Activated CD4-positive, alpha-beta T cell treated with anti-CD3 and anti-CD28 coated beads, Interleukin-2, amount 10 ng/mL, durations not matched to agents 24 days and 14 days (primary cell): ENCODE measurements at regions not wholly inside any gene's neighbourhood (a gene's known extent, or its start where the extent isn't known, plus 50 kb on each side); places are given as distances from the start of the nearest gene placed in this dataset.
"Not testable (repeated sequence)": the region's sequence is repeated elsewhere in the genome, so short reads cannot be mapped to it uniquely, and the experiment has no call there.

Experiments
- DNase-seq: peaks from one replicate; pipeline ENCODE4 v3.0.0; 2022
- H3K27ac Mint-ChIP-seq: one replicate; pipeline ENCODE4 v1.8.0; 2022; ENCODE audit warnings: mild to moderate bottlenecking, mixed read lengths
- H3K27me3 Mint-ChIP-seq: one replicate; pipeline ENCODE4 v1.8.0; 2022; ENCODE audit warnings: mixed read lengths
- H3K36me3 Mint-ChIP-seq: one replicate; pipeline ENCODE4 v1.8.0; 2022; ENCODE audit warnings: low read depth, mild to moderate bottlenecking, mixed read lengths
- H3K4me1 Mint-ChIP-seq: one replicate; pipeline ENCODE4 v1.8.0; 2021; ENCODE audit warnings: mixed read lengths
- H3K4me3 Mint-ChIP-seq: one replicate; pipeline ENCODE4 v1.8.0; 2022; ENCODE audit warnings: mild to moderate bottlenecking, moderate library complexity, mixed read lengths
- H3K9me3 Mint-ChIP-seq: one replicate; pipeline ENCODE4 v1.8.0; 2021; ENCODE audit warnings: mixed read lengths
- intact Hi-C: fragments of 100-400 bp; cut with micrococcal nuclease; formaldehyde crosslinking; loops from one replicate; pipeline ENCODE4 v1.15.1; 2023

DNA sequence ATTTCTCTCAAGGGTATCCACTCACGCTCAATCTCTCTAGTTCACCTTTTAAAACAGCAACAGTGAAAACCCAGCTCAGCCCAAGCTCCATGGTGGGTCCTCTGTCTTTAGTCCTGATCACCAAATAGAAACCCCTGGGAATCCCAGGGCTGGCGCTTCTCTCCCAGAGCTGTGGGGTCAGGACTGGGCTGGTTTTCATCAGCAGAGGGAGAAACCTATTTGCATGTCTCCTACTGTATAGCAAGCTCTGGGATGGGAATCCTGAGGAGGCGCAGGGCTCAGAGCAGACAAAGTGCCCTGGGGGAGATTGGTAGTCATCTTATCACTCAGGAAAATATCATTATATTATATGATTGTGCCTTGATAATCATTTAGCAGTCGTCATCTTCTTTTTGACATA, 843.1 kb downstream of the TMEM121 start:
- H3K4me1 Mint-ChIP-seq, result peaks cover 23% of the 10 kb centered on the region
- intact Hi-C loops, H3K4me3 Mint-ChIP-seq, H3K27ac Mint-ChIP-seq, H3K9me3 Mint-ChIP-seq, DNase-seq, H3K36me3 Mint-ChIP-seq: not testable (repeated sequence)
- H3K27me3 Mint-ChIP-seq, result peaks cover 17% of the 10 kb centered on the region

DNA sequence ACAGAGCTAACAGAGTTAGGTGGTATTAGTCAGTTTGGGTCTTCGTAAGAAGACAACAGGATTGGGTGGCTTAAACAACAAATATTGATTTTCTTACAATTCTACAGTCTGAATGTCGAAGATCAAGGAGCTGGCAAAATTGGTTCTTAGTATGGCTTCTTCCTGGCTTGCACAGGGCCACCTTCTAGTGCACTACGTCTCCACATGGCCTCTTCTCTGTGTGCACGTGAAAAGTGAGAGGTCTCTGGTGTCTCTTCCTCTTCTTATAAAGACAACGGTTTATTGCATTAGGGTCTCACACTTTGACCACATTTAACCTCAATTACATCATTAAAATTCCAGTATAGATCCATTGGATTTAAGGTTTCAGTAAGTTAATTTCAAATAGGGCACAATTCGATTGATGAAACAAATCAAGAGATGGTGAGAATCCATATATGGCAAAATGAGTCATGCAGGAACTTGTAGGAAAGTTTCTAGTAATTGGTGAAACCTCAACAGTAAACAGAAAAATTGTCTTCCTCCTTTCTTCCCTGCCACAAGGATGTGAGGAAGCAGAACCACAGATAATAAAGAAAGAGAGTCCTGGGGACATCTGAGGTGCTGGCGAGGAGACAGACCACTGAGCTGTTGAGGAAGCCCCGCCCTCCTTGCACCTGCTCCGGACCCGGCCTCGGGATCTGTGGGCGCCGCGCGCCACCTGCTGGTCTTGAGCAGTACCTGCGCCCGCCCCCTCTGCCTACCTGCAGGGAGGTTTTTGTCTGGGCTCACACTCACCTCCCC, 846.7 kb downstream of the TMEM121 start:
- H3K36me3 Mint-ChIP-seq, result no peaks in the 10 kb centered on the region
- peaks cover 8% of the 10 kb centered on the region for H3K27me3 Mint-ChIP-seq
- intact Hi-C loops, result no loop called here
- peaks cover 27% of the 10 kb centered on the region for H3K4me1 Mint-ChIP-seq
- peak; percentile 94 for DNase-seq
- H3K27ac Mint-ChIP-seq, result peak overlapping the region; percentile 59
- no peaks in the 10 kb centered on the region for H3K9me3 Mint-ChIP-seq
- peak overlapping the region; percentile 76 for H3K4me3 Mint-ChIP-seq

DNA sequence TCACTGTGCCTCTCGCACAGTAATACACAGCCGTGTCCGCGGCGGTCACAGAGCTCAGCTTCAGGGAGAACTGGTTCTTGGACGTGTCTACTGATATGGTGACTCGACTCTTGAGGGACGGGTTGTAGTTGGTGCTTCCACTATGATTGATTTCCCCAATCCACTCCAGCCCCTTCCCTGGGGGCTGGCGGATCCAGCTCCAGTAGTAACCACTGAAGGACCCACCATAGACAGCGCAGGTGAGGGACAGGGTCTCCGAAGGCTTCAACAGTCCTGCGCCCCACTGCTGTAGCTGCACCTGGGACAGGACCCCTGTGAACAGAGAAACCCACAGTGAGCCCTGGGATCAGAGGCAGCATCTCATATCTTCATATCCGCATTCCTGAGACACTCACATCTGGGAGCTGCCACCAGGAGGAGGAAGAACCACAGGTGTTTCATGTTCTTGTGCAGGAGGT, 847.3 kb downstream of the TMEM121 start:
- DNase-seq, H3K9me3 Mint-ChIP-seq, H3K27me3 Mint-ChIP-seq, intact Hi-C loops, H3K36me3 Mint-ChIP-seq: not testable (repeated sequence)
- Mint-ChIP-seq H3K27ac (peak overlapping the region; percentile 59), H3K4me1 (peaks cover 27% of the 10 kb centered on the region), H3K4me3 (peak overlapping the region; percentile 76)

DNA sequence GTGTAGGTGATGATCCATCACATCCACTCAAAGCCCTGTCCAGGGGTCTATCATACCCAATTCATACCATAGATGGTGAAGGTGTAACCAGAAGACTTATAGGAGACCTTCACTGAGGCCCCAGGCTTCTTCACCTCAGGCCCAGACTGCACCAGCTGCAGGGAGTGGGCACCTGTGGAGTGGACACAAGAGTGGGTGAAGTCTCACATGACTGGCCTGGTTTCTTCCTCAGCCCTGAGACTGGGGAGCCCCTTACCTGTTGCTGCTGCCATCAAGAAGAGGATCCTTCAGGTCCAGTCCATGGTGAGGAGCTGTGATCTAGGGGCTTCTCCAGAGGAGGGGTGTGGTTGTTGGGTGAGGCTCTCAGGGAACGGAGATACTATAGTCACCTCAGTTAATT, 851.0 kb downstream of the TMEM121 start:
- H3K9me3 Mint-ChIP-seq, result no peaks in the 10 kb centered on the region
- H3K4me3 Mint-ChIP-seq, result no peak overlapping the region
- H3K4me1 Mint-ChIP-seq, result peaks cover 28% of the 10 kb centered on the region
- H3K27me3 Mint-ChIP-seq, result peaks cover 5% of the 10 kb centered on the region
- intact Hi-C loops, result no loop called here
- DNase-seq, result peak; percentile 53
- no peak overlapping the region for H3K27ac Mint-ChIP-seq
- no peaks in the 10 kb centered on the region for H3K36me3 Mint-ChIP-seq

DNA sequence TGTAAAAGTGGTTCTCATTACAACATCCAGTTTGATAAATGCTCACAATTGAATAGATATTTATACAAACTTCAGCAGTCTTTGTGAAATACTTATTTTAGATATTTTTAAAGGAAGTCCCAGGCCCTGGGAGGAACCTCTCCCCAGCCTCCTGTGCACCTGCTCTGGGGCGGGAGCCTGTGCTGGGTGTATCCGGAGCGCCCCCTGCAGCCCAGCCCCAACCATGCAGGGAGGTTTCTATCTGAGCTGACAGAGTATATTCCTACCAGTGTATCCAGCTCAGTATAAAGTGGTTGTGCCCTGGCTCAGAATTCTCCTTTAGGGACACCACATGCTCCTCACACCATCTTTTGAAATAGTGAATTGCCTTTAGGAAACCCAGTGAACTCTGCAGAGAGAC, 851.8 kb downstream of the TMEM121 start:
- Mint-ChIP-seq H3K4me1 (peaks cover 22% of the 10 kb centered on the region), H3K36me3 (no peaks in the 10 kb centered on the region), H3K4me3 (no peak overlapping the region), H3K9me3 (no peaks in the 10 kb centered on the region), H3K27me3 (peaks cover 2% of the 10 kb centered on the region), H3K27ac (no peak overlapping the region)
- intact Hi-C loops, result no loop called here
- DNase-seq, result peak; percentile 81

DNA sequence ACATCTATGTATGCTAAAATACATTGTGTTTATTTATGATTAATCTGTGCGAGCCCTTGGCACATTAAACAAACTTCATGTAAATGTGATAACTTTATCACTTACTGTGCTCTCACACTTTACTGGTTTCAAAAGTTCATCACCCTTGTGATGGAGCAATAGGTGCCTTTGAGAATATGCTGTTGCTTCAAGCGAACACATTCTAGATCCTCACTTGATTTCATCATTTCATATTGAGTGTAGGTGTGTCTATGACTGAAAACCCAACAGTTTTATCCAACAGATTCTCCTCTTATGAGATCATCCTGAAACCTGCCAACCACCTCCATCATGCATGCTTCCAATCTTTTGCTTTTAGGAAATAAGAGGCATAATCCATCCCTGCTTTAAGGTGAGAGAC, 854.4 kb downstream of the TMEM121 start:
- Mint-ChIP-seq H3K27ac (no peak overlapping the region), H3K9me3 (no peaks in the 10 kb centered on the region), H3K4me3 (no peak overlapping the region), H3K36me3 (no peaks in the 10 kb centered on the region), H3K4me1 (peaks cover 2% of the 10 kb centered on the region), H3K27me3 (peaks cover 2% of the 10 kb centered on the region)
- DNase-seq, result no peak
- intact Hi-C loops, result no loop called here

DNA sequence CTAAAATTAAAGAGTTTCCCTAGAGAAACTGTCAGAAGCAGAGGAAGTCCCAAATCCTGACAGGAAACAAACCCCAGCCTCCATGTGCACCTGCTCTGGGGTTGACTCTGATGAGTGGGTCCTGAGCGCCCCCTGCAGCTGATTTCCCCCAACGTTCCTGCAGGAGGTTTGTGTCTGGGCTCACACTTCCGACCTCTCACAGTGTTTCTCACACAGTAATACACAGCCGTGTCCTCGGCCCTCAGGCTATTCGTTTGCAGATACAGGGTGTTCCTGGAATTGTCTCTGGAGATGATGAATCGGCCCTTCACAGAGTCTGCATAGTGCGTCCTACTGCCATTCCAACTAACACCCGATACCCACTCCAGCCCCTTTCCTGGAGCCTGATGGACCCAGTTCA, 862.8 kb downstream of the TMEM121 start:
- intact Hi-C loops, H3K36me3 Mint-ChIP-seq, DNase-seq, H3K27ac Mint-ChIP-seq, H3K4me1 Mint-ChIP-seq, H3K9me3 Mint-ChIP-seq, H3K27me3 Mint-ChIP-seq, H3K4me3 Mint-ChIP-seq: not testable (repeated sequence)

DNA sequence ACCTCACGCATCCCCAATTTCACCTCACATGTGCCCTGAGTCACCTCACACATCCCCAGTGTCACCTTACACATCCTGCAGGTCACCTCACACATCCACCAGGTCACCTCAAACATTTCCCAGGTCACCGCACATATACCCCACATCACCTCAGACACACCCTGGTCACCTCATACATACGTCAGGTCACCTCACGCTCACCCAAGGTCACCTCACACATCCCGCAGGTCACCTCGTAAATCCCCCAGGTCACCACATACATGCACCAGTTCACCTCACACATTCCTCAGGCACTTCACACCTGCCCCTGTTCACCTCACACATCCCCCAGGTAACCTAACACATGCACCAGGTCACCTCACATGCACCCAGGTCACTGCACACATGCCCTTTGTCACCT, 864.0 kb downstream of the TMEM121 start:
- DNase-seq, result no peak
- no peaks in the 10 kb centered on the region for H3K9me3 Mint-ChIP-seq
- peaks cover 8% of the 10 kb centered on the region for H3K4me1 Mint-ChIP-seq
- H3K4me3 Mint-ChIP-seq, result no peak overlapping the region
- no peaks in the 10 kb centered on the region for H3K36me3 Mint-ChIP-seq
- no peak overlapping the region for H3K27ac Mint-ChIP-seq
- H3K27me3 Mint-ChIP-seq, result no peaks in the 10 kb centered on the region
- intact Hi-C loops, result no loop called here

DNA sequence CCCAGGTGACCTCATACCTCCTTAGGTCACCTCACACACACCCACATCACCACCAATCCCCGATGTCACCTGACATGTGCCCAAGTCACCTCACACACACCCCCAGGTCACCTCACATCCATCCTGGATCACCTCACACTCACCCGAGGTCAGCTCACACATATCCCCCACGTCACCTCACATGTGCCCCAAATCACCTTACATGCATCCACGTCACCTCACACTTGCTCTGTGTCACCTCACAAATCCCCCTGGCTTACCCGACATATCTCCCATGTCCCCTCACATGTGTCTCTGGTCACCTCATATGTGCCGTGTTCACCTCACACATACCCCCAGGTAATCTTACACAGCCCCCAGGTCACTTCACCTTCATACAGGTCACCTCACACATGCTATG, 864.6 kb downstream of the TMEM121 start:
- H3K4me3 Mint-ChIP-seq, result no peak overlapping the region
- intact Hi-C loops, result no loop called here
- no peaks in the 10 kb centered on the region for H3K9me3 Mint-ChIP-seq
- no peaks in the 10 kb centered on the region for H3K27me3 Mint-ChIP-seq
- H3K4me1 Mint-ChIP-seq, result peaks cover 10% of the 10 kb centered on the region
- H3K27ac Mint-ChIP-seq, result no peak overlapping the region
- no peaks in the 10 kb centered on the region for H3K36me3 Mint-ChIP-seq
- DNase-seq, result no peak

DNA sequence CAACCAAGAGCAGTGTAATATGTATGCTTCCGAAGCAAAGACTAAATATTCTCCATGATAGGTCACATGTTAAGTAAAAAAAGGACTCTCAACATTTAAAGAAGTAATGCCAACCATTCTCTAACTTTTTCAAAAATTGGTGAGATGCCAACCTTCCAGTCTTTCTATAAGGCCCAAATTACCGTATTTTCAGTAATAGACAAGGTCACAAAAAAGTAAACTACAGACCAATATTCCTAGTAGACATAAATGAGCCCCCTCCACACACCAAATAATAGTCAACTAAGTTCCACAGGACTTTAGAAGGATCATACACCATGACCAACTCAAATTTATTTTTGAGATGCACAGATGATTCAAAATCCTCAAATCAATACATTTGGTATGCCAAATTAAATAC, 867.4 kb downstream of the TMEM121 start:
- Mint-ChIP-seq H3K27me3 (no peaks in the 10 kb centered on the region), H3K36me3 (no peaks in the 10 kb centered on the region), H3K9me3 (no peaks in the 10 kb centered on the region), H3K4me1 (peaks cover 26% of the 10 kb centered on the region), H3K27ac (no peak overlapping the region), H3K4me3 (no peak overlapping the region)
- DNase-seq, result no peak
- intact Hi-C loops, result no loop called here

DNA sequence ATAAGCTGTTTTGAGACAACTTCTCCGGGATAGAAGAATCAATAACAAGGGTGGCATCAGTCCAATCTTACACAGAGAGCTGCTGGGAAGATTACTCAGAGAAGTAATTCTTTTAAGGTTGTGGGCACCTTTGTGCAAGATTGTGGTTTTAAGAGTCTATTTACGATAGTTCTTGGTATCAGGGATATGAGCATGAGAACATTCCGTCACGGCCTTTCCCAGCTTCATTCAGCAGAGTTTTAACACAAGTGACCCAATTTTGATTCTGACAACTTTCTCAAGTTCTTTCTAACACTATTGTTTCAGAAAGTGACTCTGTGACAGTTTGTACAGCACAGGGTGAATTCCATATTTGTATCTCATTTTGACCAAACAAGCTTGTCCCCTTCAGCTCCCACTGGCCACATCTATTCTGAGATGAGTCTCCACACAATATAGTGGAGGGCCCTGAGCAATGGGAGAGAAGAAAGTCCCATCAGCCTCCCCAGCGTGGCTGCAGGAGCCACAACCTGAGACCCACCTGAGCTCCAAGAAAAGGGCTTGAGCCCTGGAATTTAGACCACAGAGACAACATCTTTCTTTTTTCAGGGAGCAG, 869.2 kb downstream of the TMEM121 start:
- Mint-ChIP-seq H3K36me3 (no peaks in the 10 kb centered on the region), H3K27me3 (no peaks in the 10 kb centered on the region)
- intact Hi-C loops, result no loop called here

DNA sequence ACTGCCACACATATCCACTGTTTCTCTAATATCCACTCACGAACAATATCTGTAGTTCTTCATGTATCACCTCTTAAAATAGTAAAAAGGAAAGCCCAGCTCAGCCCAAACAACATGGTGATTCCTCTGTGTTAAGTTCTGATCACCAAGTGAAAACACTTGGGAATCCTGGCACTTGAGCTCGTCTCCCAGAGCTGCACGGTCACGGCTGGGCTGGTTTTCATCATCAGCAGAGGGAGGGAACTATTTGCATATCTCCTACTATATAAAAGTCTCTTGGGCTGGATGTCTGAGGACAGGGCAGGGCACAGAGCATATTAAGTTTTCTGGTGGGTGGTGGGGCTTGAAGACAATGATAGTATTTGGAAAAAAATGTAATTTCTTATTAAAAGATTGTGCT, 870.6 kb downstream of the TMEM121 start:
- no peaks in the 10 kb centered on the region for H3K27me3 Mint-ChIP-seq

More for the DNA sequence above, 869.2 kb downstream of the TMEM121 start:
- Mint-ChIP-seq H3K27ac (peak overlapping the region; percentile 75), H3K4me1 (peaks cover 25% of the 10 kb centered on the region), H3K4me3 (peak overlapping the region; percentile 51), H3K9me3 (no peaks in the 10 kb centered on the region)
- DNase-seq, result no peak

DNA sequence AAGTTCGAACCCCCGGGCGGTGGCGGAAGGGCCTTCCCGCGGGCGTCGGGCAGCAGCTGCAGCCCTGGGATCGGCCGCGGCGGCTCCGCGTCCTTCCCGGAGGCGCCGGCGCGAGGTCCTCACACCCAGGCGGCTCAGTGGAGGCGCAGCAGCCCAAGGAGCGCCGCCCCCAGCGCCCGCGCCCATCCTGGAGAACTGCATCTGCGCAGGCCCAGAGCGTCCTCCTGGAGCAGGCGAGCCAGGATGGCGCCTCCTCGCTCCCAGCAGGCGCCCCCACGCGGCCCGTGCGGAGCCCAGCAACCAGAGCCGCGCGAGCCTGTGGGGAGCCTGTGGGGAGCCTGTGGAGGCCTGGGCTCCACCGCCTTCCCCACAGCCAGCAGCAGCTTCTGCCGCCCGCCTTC, 872.5 kb downstream of the TMEM121 start:
- intact Hi-C loops, H3K9me3 Mint-ChIP-seq, H3K27me3 Mint-ChIP-seq, H3K27ac Mint-ChIP-seq, H3K36me3 Mint-ChIP-seq: not testable (repeated sequence)
- peaks cover 25% of the 10 kb centered on the region for H3K4me1 Mint-ChIP-seq
- peak; percentile 92 for DNase-seq
- peak overlapping the region; percentile 78 for H3K4me3 Mint-ChIP-seq

More for the DNA sequence above, 870.6 kb downstream of the TMEM121 start:
- Mint-ChIP-seq H3K9me3 (no peaks in the 10 kb centered on the region), H3K4me3 (peak overlapping the region; percentile 26), H3K36me3 (no peaks in the 10 kb centered on the region), H3K27ac (no peak overlapping the region), H3K4me1 (peaks cover 25% of the 10 kb centered on the region)
- intact Hi-C loops, result no loop called here
- DNase-seq, result no peak

DNA sequence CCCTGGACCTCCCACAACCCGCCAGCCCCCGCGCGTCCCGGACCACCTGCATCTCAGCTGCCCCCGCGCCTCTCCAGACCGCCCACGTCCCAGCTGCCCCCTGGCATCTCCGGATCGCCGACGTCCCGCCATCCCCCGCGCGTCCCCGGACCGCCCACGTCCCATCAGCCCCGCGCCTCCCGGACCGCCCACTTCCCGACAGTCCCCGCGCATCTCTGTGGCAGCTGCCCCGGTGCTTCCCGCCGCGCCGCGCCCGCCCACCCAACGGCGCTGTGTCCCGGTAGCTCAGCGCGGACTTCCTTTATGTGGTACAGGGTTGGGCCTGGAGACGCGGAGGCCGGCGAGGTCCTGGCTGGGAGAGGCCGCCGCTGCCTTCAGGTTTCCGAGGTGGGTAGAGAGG, 874.9 kb downstream of the TMEM121 start:
- not testable (repeated sequence) for H3K4me3 Mint-ChIP-seq

More for the DNA sequence above, 874.9 kb downstream of the TMEM121 start:
- peaks cover 16% of the 10 kb centered on the region for H3K4me1 Mint-ChIP-seq
- H3K27me3 Mint-ChIP-seq, H3K36me3 Mint-ChIP-seq, intact Hi-C loops, H3K9me3 Mint-ChIP-seq, H3K27ac Mint-ChIP-seq, DNase-seq: not testable (repeated sequence)
